ENCODE measurements at regions not wholly inside any gene's neighbourhood (a gene's known extent, or its start where the extent isn't known, plus 50 kb on each side); places are given as distances from the start of the nearest gene placed in this dataset.
"Not testable (repeated sequence)": the region's sequence is repeated elsewhere in the genome, so short reads cannot be mapped to it uniquely, and the experiment has no call there.

DNA sequence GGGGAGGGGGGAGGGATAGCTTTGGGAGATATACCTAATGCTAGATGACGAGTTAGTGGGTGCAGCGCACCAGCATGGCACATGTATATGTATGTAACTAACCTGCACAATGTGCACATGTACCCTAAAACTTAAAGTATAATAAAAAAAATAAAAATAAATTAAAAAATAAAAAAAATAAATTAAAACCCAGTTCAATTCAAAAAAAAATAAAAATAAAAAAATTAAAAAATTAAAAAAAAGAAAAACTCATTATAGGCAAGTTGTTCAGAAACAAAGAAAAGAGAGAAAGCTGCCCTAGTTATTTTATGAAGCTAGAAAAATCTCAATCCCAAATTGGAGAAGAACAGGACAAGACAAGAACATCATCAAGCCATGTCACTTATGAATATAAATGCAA, 147.5 kb upstream of the PRR20G start:
- not testable (repeated sequence) for DNase-seq

DNA sequence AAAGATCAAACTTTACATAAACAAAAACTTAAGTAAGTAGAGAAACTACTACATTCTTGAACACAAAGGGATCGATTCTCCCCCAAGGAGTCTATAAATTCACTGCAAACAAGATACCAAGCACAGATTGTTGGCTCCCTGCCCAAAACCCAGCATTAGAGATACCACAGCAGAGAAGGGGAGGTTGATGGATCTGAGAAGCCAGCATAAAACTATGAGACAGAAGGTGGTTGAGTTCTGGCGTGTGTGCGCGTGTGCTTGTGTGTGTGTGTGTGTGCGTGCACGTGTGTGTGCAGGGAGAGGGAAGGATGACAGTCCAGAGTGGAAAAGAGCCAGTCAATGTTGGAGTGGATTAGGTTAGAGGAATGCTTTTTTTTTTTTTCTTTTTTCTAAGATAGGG, 143.2 kb upstream of the PRR20G start:
- DNase-seq = no peak

DNA sequence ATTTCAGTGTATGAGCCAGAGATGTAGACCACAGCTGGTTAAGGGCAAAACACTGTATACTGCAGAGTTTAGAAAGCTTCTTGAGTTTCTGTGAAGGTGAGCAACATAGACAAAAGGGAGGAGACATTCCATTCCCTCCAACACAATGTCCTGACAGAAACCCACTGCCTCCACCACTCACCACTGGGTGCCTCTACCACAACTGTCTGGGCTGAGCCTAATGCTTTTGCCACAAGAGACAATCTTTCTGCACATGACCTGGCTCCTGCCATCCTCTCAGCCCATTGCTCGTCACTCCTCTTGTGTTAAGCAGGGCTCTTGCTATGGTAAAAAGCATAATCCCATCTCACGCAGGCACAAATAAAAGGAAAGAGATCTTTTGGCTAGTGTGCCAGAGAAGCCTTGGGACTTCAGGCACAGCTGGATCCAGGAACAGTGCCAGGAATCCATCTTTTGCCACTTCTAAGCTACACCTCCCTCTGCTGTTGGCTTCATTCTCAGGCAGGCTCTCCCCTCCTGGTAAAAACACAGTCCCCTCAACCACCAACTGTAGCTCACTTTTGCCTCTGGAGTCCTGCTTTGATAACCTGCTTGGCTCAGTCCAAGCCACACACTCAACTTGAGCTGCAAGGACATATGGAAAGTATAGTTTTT, 140.6 kb upstream of the PRR20G start:
- DNase-seq = no peak

DNA sequence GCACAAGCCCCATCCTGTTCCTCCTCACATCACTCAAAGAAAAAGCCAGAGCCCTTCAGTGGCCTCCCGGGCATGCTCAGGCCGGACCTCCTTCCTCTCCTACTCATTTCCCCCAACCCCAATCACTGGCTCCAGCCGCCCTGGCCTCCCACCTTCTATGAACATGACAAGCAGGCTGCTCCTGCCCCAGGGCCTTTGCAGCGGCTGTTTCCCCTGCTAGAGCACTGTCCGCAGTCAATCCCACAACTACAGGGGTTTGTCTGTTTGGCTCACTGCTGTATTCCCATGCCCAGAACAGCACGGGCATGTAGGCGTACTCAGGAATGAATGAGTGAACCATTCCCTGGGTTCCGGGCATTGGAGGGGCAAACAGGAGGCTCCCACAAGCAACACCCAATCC, 139.8 kb upstream of the PRR20G start:
- DNase-seq = no peak

DNA sequence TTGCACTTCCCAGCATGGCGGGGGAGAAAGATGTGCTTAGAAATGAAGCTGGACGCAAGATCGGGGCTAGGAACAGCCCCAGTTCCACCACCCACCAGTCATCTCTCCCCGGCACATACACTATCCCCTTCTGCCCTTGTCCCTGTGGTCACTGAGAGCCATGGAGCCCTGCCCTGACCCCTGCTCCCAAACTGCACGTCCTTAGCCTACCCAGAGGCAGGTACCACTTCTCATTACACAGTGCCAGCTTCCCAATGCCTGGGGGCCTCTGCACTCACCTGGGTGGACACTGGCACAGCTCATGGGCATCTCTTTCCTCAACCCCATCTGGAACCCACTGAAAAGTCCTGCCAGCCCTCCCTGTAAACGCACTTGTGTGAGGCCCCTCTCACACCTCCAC, 139.3 kb upstream of the PRR20G start:
- DNase-seq = no peak

DNA sequence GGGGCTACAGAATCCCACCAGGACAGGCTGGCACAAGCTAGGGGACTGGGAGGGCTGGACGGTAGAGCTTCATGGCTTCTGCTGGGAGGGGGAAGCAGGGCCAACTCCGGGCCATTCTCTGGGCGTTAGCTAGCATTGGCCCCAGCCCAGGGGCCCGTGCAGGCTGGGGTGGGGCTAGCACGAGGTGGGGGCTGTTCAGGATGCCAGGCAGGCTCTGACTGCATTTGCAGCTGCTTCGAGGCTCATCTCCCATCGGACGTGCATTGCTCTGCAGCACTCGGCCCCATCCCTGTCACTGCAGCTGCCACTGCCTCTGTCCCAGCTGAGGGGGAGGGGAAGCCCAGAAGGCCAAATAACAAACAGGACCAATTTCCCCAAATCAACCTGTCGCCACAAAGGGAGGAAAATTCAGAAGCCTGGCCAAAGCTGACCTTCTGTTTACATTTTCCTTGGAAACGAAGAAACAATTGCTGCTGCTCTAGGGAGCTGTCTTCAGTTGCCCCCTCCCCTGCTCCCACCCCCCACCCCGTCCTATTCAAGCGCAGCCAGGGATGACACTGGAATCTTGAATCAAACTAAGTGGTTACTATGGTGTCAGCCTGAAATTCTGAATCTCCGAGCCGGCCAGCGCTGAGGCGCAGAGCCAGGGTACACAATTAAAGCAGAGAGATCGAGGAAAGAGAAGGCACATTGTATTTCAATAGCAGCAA, 138.8 kb upstream of the PRR20G start:
- no peak for DNase-seq

DNA sequence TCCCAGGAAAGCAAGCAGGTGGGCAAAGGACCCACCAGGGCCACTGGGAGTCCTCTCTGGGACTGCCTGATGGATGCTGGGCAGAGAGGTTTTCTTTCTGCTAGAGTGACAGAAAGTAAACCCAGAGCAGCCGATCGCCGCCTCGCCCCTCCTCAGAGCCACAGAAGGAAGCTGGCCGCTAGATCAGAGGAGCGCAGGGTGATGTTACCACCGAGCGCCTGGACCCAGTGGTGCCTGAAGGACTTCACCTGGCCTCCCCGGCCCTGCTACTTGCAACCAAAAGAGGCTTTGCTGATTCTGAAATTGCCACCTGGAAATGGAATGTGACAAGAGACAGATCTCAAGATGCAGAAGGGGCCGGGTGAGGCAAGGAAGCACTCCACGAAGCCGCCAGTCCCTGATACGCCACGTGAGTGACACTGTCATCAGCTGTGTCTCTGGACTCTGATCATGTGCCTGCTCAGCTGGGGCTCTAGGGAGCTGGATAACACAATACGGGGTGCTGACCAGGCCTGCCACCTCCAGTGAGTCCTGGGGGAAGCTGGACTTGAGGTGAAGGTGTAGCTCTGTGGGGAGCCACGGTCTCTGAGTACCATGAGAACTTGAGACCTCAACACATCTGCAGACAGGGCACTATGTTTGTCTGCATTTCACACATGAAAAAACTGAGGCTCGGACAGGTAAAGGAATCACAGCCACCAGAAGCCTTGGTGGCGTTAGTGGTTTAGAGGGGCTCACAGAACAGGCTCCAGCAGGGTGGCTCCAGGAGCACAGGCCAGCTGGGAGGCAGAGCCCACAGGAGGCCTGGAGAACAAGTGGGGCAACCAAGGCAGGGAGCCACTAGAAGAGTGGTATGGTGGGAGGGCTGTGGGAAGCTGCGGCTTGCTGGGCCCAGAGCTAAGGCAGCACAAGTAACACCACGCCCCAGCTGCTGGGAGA, 137.9 kb upstream of the PRR20G start:
- no peak for DNase-seq

DNA sequence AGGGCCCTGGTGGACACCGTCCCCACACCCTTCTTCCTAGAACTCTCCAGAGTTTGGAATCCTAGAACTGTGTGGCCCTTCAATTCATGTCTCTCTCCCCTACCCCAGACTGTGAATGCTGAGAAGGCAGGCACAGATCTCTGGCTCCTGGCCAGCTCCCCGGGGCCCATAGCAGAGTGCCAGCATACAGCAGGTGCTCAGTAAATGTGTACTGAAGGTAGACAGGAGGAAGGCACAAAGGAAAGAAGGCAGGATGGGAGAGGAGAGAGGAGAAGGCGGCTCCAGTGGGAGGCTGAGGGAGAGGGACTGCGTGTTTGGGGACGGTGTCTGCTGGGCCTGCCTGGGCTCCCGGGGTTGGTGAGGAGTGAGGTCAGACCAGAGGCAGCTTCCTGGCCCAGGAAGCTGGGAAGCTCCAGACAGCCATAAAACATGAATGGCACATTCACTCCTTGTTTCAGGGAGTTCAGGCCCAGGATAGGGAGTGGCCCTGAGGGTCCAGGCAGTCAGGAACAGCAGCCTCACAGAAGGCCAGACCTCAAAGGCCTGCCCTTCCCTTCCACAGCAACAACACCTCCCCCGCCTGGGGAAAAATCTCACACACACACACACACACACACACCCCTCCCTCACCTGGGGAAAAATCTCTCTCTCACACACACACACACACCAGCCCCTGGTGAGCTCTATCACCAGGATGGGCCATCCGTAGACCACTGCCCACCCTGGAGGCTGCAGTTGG, 137.1 kb upstream of the PRR20G start:
- DNase-seq = no peak

DNA sequence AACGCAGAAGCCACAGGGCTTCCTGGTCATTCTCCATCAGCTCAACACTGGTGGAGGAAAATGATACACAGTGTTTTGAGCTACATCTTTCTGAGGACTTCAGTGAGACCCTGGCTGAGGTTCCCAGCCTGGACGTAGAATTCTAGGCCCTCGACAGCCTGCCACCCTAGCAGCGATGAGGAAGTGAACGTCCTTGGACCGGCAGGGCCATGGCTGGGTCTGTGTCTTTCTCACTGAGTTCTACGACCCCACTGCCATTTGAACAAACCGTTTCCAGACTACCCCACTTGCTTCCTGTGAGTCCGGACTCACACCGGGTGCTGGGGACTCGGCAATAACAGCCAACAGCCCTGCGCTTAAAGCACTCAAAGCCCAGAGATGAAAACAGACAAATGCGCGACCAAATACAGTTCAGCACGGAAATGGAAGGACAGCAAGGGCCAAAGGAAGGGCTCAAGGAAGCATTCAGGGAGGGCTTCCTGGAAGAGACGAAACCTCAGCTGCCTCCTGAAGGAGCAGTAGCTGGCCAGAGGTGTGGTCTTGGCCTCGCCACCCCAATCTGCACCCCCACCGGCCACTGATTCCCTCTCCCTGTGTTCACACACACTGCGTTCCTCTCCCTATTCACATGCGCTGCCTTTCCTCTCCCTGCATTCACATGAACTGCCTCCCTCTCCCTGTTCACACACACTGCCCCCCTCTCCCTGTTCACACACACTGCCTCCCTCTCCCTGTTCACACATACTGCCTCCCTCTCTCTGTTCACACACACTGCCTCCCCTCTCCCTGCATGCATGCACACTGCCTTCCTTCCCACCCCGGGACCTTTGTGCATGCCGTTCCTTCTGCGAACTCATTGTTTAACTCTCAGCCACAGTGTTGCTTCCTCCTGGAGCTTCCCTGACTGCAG, 136.3 kb upstream of the PRR20G start:
- no peak for DNase-seq

DNA sequence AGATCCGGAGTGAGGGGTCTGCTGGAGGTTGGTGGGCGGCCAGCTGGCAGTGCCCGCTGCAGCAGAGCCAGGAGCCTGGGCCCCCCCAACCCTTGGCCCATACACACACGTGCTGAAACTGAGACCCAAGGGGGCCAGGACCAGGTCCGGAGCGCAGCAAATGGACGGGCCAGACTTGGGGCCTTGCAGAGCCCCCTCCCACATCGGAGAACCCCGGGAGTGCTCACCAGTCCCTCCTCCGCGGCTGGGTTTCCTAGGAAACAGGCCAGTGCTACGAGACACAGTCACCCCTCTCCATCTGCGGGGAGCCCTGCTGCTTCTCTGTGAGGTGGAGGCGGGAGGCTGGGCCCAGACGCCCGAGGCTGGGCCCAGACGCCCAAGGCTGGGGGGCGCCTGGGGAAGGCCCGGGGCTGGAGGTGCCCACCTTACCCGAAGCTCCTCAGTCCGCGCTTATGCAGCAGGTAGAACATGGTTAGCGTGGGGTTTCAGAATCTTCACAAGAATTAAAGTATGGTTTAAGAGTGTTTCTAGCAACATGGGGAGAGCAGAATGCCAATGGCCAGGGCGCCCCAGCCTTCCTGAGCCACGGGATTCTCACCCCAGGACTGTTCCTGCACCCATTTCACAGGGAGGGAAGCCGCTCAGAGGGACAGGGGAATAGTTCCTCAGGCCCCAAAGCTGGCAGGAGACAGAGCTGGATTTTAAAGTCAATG, 135.0 kb upstream of the PRR20G start:
- no peak for DNase-seq

DNA sequence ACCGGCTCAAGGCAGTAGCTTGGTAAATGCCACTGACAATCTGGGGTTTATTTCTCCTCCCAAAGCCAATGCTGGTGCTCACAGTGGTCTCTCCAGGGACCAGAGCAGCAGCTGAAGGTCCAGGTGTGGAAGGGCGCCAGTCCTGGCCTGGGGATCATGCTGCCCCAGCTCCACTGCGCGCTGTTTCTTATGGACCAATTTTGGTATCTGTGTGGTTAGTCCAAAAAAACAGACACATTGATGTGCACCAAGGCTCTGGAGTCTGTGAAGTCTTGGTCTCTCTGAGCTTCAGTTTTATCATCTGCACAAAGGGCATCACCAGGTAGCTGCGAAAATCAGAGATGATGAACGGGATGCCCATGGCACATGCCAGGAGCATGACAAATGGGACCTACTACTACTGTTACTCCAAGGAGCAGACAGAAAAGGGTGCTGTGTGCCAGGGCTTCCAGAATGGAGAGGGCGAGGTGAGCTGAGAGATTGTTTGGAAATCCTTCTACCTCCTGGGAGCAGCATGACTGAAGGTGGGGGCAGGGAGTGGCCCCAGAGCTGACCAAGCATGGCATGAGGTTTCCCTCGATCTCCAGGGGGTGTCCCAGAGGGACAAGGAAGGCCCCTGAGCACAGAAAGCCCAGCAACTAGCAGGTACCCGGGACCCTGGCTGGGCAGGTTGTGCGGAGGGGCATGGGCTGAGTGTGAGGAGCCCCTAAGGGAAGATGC, 134.3 kb upstream of the PRR20G start:
- no peak for DNase-seq

DNA sequence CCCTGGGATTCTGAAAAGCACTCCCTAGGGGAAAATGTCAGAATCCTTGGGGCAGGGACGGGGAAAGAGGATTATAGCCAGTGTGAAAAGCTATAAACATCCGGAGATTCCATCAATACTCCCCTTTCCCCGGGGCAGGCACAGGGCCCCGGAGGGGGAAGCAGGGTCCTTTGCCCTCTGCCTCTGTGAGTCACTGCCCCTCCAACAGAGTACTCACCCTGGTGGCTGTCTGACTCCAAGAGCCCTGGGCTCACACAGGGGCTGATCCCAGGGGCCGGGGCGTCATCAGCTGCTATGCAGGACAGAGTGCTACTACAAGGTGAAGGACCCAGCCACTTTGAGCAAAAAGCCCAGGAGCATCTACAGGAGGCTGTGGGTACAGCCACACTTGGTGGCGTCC, 133.0 kb upstream of the PRR20G start:
- no peak for DNase-seq

DNA sequence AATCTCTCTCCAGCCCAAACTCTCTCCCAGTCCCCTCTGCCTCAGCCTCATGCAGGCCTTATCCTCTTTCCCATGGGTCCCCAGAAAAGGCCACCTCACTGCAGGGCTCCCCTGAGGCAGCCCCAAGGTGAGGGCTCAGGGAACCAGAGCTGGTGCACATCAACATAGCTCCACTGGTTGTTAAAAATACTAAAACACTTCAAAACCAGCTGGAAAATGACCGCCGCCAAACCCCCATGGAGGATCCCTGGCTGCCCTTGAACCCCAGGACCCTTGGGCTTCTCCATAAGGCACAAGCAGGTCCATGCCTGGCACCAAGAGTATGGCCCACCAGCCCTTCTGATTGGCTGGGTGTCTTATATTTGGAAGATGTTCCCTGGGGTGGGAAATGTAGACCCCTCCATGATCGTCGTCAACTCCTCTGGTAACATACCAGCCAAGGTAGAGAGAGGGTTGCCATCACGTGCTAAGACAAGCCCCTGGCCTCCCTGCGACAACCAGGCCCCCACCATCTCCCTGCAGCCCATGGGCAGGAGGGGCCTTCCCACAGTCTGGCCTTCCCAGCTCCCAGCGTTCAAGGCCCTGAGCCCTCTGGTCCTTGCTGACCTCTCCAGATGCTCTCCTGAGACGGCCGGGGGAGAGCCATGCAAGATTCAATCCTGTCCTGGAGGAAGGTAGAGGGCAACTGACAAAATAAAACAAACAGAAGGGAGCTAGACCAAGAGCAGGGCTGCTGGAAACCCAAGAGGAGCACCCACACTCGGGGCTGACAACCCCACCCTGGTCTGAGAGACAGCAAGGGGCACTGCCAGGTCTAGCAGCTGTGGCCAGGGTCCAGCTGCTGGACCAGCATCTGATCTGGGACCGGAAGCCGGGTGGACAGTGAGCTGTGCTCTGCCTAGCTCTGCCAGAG, 132.1 kb upstream of the PRR20G start:
- DNase-seq = no peak

DNA sequence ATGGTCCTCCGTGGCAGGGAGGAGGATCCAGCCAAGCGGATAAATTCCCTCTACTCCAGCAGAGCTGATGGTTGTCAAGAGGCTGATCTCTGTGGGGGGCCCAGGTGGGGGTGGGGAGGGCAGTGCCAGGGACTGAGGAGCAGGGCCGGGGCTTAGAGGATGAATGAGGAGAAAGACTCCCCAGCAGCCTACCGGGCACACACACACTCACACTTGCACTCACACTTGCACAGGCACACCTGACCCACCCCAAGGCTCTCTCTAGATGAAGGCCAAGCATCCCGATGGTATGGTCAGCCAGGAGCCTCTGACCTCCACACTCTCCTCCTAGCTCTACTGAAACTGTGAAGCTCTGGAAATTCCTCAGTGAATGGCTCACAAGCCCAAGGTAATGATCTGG, 131.3 kb upstream of the PRR20G start:
- DNase-seq = no peak

DNA sequence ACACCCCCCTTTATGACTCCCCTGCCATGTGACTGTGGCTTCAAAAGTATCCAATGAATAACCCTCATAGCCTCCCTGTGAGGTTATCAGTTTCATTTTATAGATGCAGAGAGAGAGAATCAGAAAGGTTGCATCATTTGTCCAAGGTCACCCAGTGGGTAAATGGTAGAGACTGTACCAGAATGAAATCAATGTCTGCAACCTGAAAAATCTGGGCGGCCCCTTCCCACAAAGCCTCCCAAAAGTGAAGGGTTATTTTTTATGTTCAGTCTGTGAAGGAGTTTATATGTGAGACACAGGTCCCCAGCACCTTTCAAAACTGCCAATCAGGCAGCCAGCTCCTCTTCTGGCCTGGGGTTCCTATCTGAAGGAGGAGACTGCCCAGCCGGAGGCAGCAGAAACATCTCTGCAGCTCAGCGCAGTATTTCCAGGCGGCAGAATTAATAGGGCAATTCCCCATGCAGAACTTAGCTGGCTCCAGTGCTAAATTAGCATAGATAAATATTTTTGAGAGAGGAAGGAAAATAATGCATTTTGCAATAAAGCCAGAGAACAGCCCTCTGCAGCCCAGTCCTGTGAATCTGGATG, 130.8 kb upstream of the PRR20G start:
- no peak for DNase-seq

DNA sequence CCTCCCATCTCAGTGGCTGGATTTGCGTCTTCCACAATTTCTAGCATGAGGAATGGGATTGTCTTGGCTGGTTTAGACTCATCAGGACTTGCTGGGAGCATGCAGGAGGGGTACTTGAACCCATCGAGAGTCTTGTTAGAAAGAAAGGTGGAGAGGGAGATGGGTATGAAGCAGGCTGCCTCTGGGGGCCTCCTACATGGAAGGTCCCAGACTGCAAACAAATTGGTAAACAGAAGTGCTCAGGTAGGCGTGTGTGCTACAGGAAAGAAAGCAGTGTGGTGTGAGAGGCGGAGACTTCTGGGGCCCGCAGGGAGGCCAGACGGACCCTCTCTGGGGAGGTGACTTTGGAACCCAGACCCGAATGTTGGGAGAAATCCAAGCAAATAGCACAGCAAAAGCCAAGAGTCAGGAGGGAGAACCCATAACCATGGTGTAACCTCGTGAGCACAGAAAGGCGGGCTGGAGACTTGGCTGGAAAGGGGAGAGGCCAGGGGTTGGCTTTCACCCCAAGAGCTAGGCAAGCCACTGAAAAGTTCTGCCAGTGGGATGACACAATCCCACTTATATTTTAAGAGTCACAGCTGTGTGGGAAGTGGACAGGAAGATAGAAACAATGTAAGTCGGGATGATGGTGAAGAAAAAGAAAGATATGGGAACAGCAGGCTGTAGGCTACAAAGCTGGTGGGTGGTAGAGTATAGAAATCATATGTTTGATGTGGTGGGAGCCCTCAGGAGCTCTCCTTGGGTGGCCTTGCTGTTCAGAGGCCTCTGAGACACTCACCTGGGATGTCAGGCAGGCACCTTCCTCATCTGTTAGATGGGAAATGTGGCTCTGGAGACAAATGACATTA, 130.1 kb upstream of the PRR20G start:
- no peak for DNase-seq

DNA sequence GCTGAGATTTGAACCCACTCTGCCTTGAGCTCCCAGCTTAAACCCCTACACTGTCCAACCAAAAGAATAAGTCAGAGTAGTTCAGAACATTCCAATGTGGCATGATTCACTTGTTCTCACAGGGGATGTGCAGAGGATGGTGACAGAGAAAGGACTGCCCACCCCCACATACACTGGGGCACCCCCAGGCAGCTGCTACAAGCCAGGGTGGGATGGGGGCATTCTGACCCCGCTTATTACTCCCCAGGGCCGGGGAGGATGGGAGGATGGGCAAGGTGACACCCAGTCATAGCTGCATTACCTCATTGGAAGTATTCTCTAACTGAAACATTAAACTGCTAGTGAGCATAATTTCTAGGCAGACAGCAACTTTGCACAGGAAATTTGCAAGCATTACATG, 126.0 kb upstream of the PRR20G start:
- DNase-seq = no peak

DNA sequence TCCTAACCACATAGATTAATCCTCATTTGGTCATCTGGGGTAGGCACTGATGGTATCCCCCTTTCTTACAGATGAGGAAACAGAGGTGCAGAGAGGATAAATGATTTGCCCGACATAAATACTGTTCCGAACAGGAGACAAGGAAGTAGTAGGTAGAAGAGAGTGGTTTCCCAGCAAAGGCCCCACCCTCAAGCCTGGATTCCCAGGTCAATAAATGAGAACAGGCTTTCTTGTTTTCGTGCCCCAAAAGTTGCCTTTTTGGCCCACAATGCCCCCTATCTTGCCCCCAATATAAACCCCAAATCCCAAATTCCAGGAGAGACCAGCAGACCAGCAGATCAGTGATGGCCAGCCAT, 125.5 kb upstream of the PRR20G start:
- no peak for DNase-seq
